NT2/D1 (cell line): ENCODE measurements at regions not wholly inside any gene's neighbourhood (a gene's known extent, or its start where the extent isn't known, plus 50 kb on each side); places are given as distances from the start of the nearest gene placed in this dataset.

Source experiments
- YY1 ChIP-seq: IDR thresholded peaks from 2 replicates; pipeline ENCODE4 v1.6.1; 2011; ENCODE audit not compliant: insufficient read length, insufficient read depth
- ZNF274 ChIP-seq: IDR thresholded peaks from 2 replicates; pipeline ENCODE4 v1.6.1; 2011; ENCODE audit warnings: mild to moderate bottlenecking, low read depth, low read length

- no peak for TF ChIP-seq YY1
- no peak for TF ChIP-seq ZNF274
Measured at GRCh38 chr14:86491743-86492142, 961.8 kb downstream of the FLRT2 start.
